HG03097 (cell line): ENCODE measurements at regions not wholly inside any gene's neighbourhood (a gene's known extent, or its start where the extent isn't known, plus 50 kb on each side); places are given as distances from the start of the nearest gene placed in this dataset.
"Not testable (repeated sequence)": the region's sequence is repeated elsewhere in the genome, so short reads cannot be mapped to it uniquely, and the experiment has no call there.

Experiments used
- ATAC-seq: cut with Tn5 transposase; IDR thresholded peaks from one replicate; pipeline ENCODE4 v1.9.1; 2021; ENCODE audit not compliant: unreplicated experiment, low FRiP score

- ATAC-seq: not testable (repeated sequence)
These were observed 454.3 kb upstream of the SLITRK6 start for GRCh38 chr13:86253497-86253896.

GRCh38 chr13:86255820-86256219 is 456.6 kb upstream of the SLITRK6 start:
- not testable (repeated sequence) for ATAC-seq

GRCh38 chr13:86269511-86269910 is 470.3 kb upstream of the SLITRK6 start:
- ATAC-seq: no peak

GRCh38 chr13:86282442-86282841 is 483.2 kb upstream of the SLITRK6 start:
- ATAC-seq: no peak

GRCh38 chr13:86283031-86283430 is 483.8 kb upstream of the SLITRK6 start:
- no peak for ATAC-seq

- ATAC-seq: no peak
These were observed 499.5 kb upstream of the SLITRK6 start for GRCh38 chr13:86298725-86299124.

- ATAC-seq: no peak
These were observed 499.9 kb upstream of the SLITRK6 start for GRCh38 chr13:86299128-86299527.

GRCh38 chr13:86309881-86310280 is 510.7 kb upstream of the SLITRK6 start:
- ATAC-seq: no peak

GRCh38 chr13:86313421-86313820 is 514.2 kb upstream of the SLITRK6 start:
- ATAC-seq: no peak

- no peak for ATAC-seq
These were observed 519.2 kb upstream of the SLITRK6 start for GRCh38 chr13:86318450-86318849.

GRCh38 chr13:86324191-86324590 is 525.0 kb upstream of the SLITRK6 start:
- no peak for ATAC-seq

- no peak for ATAC-seq
These were observed 556.1 kb upstream of the SLITRK6 start for GRCh38 chr13:86355301-86355700.

- no peak for ATAC-seq
These were observed 557.9 kb upstream of the SLITRK6 start for GRCh38 chr13:86357106-86357505.

- ATAC-seq: not testable (repeated sequence)
These were observed 564.5 kb upstream of the SLITRK6 start for GRCh38 chr13:86363749-86364148.

GRCh38 chr13:86368924-86369323 is 569.7 kb upstream of the SLITRK6 start:
- no peak for ATAC-seq

GRCh38 chr13:86377451-86377850 is 578.2 kb upstream of the SLITRK6 start:
- no peak for ATAC-seq

- ATAC-seq: no peak
These were observed 579.4 kb upstream of the SLITRK6 start for GRCh38 chr13:86378628-86379027.

GRCh38 chr13:86383151-86383550 is 583.9 kb upstream of the SLITRK6 start:
- no peak for ATAC-seq

- ATAC-seq: no peak
These were observed 584.3 kb upstream of the SLITRK6 start for GRCh38 chr13:86383561-86383960.

GRCh38 chr13:86397635-86398034 is 598.4 kb upstream of the SLITRK6 start:
- ATAC-seq: no peak

- ATAC-seq: no peak
These were observed 600.4 kb upstream of the SLITRK6 start for GRCh38 chr13:86399572-86399971.

- ATAC-seq: no peak
These were observed 603.3 kb upstream of the SLITRK6 start for GRCh38 chr13:86402500-86402899.

GRCh38 chr13:86403181-86403580 is 604.0 kb upstream of the SLITRK6 start:
- ATAC-seq: no peak
